PC-3 (cell line): ENCODE measurements at regions not wholly inside any gene's neighbourhood (a gene's known extent, or its start where the extent isn't known, plus 50 kb on each side); places are given as distances from the start of the nearest gene placed in this dataset.

Experiments
- ATAC-seq: fragments of 200-7000 bp; cut with Tn5 transposase; 2 replicates; pipeline ENCODE4 v1.9.1; 2020; ENCODE audit warnings: mild to moderate bottlenecking, moderate library complexity
- BruUV-seq: library from RNA; stranded (reverse); fragments of 400-500 nt; replicated peaks from 2 replicates; lab custom pipeline; 2021; lab: Mats Ljungman, UMichigan
- CTCF ChIA-PET: fragments of 300-600 bp; sonication (Branson Sonifier 250); formaldehyde crosslinking; loops from one replicate; lab custom pipeline; 2022; ENCODE audit warnings: antibody characterized with exemption; lab: Charles Lee
- POLR2A ChIA-PET: fragments of 300-600 bp; sonication (Branson Sonifier 250); formaldehyde crosslinking; loops from one replicate; lab custom pipeline; 2022; ENCODE audit warnings: antibody characterized with exemption; ENCODE audit not compliant: unreplicated experiment; lab: Charles Lee
- DNase-seq: peaks from one replicate; pipeline ENCODE4 v3.0.0-alpha.2; 2015
- H2AFZ ChIP-seq: fragments of 300-600 bp; sonication (generic); 2 replicates; pipeline ENCODE4 v1.6.0; 2016; ENCODE audit warnings: antibody characterized with exemption, low read length
- H3F3A ChIP-seq: fragments of 300-600 bp; sonication (generic); one replicate; pipeline ENCODE4 v1.6.0; 2017; ENCODE audit warnings: antibody characterized with exemption, low read length, control low read depth, mild to moderate bottlenecking; ENCODE audit not compliant: unreplicated experiment
- H3K27ac ChIP-seq: fragments of 300-600 bp; sonication (generic); 2 replicates; pipeline ENCODE4 v1.5.1; 2016; ENCODE audit warnings: mild to moderate bottlenecking, low read length
- H3K27me3 ChIP-seq: fragments of 300-600 bp; sonication (generic); 2 replicates; pipeline ENCODE4 v1.6.1; 2016; ENCODE audit warnings: low read length, mixed read lengths
- H3K36me3 ChIP-seq: fragments of 300-600 bp; sonication (generic); 2 replicates; pipeline ENCODE4 v1.6.1; 2016; ENCODE audit warnings: low read depth, mixed run types, low read length, mixed read lengths
- H3K4me1 ChIP-seq: fragments of 300-600 bp; sonication (generic); 2 replicates; pipeline ENCODE4 v1.5.1; 2016; ENCODE audit warnings: low read length; ENCODE audit not compliant: insufficient read depth
- H3K4me2 ChIP-seq: fragments of 300-600 bp; sonication (generic); 2 replicates; pipeline ENCODE4 v1.6.0; 2016; ENCODE audit warnings: low read length
- H3K4me3 ChIP-seq: fragments of 300-600 bp; sonication (generic); 2 replicates; pipeline ENCODE4 v1.5.1; 2016; ENCODE audit warnings: mild to moderate bottlenecking, low read length, mixed read lengths
- H3K79me2 ChIP-seq: fragments of 300-600 bp; sonication (generic); 2 replicates; pipeline ENCODE4 v1.6.1; 2017; ENCODE audit warnings: low read length, mixed read lengths
- H3K9ac ChIP-seq: fragments of 300-600 bp; sonication (generic); 2 replicates; pipeline ENCODE4 v1.6.0; 2016; ENCODE audit warnings: mild to moderate bottlenecking, low read length
- H3K9me2 ChIP-seq: fragments of 300-600 bp; sonication (generic); replicated peaks from 2 replicates; pipeline ENCODE4 v1.6.1; 2016; ENCODE audit warnings: mixed run types, low read length, mixed read lengths
- H3K9me3 ChIP-seq: fragments of 300-600 bp; sonication (generic); 2 replicates; pipeline ENCODE4 v1.6.1; 2016; ENCODE audit warnings: low read length, mixed read lengths
- H4K20me1 ChIP-seq: fragments of 300-600 bp; sonication (generic); 2 replicates; pipeline ENCODE4 v1.6.1; 2016; ENCODE audit warnings: low read length, mixed read lengths
- CTCF ChIP-seq: fragments of 300-600 bp; sonication (generic); conservative IDR thresholded peaks from 2 replicates; pipeline ENCODE4 v1.5.1; 2017; ENCODE audit warnings: antibody characterized with exemption, low read depth, mild to moderate bottlenecking, low read length
- EZH2 ChIP-seq: fragments of 300-600 bp; sonication (generic); IDR thresholded peaks from one replicate; pipeline ENCODE4 v1.6.1; 2017; ENCODE audit warnings: antibody characterized with exemption, mild to moderate bottlenecking, low read length; ENCODE audit not compliant: unreplicated experiment
- EZH2phosphoT487 ChIP-seq: fragments of 300-600 bp; sonication (generic); IDR thresholded peaks from 2 replicates; pipeline ENCODE4 v1.6.1; 2018; ENCODE audit warnings: mild to moderate bottlenecking, antibody characterized with exemption, low read length, borderline replicate concordance
- intact Hi-C: fragments of 100-400 bp; cut with micrococcal nuclease; formaldehyde crosslinking; loops from 2 replicates; pipeline ENCODE4 v1.9.0; 2023

DNA sequence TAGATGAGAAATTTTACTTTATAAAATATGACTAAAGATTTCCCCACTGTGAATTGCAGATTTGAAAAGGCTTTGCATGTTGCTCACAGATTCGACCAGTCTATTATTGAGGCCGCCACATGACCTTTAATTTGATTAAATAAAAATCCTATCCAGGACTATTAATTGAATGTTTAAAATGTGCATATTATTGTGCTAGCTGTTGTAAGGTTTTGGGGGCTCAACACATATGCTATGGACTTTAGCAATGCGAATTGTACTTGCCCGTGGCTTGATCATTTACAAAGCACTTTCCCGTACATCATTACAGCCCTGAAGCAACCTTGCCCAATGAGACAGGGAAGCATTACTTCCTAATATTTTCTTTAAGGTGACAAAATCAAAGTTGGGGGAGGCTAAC is 243.0 kb downstream of the ACTR3B start:
- TF ChIP-seq EZH2 (no peak), CTCF (no peak), EZH2phosphoT487 (no peak)
- no TSS peak for BruUV-seq
- POLR2A ChIA-PET: no interaction called here

GRCh38 chr7:153004341-153004740 is 244.8 kb downstream of the ACTR3B start:
- Histone ChIP-seq H3K79me2 (no peaks in the 10 kb centered on the region), H3K4me1 (no peaks in the 10 kb centered on the region), H3K27ac (no peak overlapping the region), H3K4me3 (no peak overlapping the region), H3K4me2 (no peak overlapping the region), H3K9me3 (no peaks in the 10 kb centered on the region), H3K9me2 (no peaks in the 10 kb centered on the region), H3K9ac (no peak overlapping the region), H4K20me1 (no peaks in the 10 kb centered on the region), H3F3A (no peaks in the 10 kb centered on the region), H3K36me3 (no peaks in the 10 kb centered on the region), H3K27me3 (peaks cover 52% of the 10 kb centered on the region), H2AFZ (no peak overlapping the region)
- intact Hi-C loops: no loop called here
- POLR2A ChIA-PET: no interaction called here
- CTCF ChIA-PET: no interaction called here
- BruUV-seq: no TSS peak
- DNase-seq (no peak), ATAC-seq (no peak)
- TF ChIP-seq EZH2 (no peak), EZH2phosphoT487 (no peak)

More for the DNA sequence above, 243.0 kb downstream of the ACTR3B start:
- DNase-seq (no peak), ATAC-seq (no peak)
- Histone ChIP-seq H4K20me1 (no peaks in the 10 kb centered on the region), H2AFZ (no peak overlapping the region), H3K27me3 (peaks cover 35% of the 10 kb centered on the region), H3K4me1 (no peaks in the 10 kb centered on the region), H3K9ac (no peak overlapping the region), H3K4me3 (no peak overlapping the region), H3K79me2 (no peaks in the 10 kb centered on the region), H3K4me2 (no peak overlapping the region), H3K9me3 (no peaks in the 10 kb centered on the region), H3F3A (no peaks in the 10 kb centered on the region), H3K9me2 (no peaks in the 10 kb centered on the region), H3K27ac (no peak overlapping the region), H3K36me3 (no peaks in the 10 kb centered on the region)
- CTCF ChIA-PET: no interaction called here
- intact Hi-C loops: no loop called here

DNA sequence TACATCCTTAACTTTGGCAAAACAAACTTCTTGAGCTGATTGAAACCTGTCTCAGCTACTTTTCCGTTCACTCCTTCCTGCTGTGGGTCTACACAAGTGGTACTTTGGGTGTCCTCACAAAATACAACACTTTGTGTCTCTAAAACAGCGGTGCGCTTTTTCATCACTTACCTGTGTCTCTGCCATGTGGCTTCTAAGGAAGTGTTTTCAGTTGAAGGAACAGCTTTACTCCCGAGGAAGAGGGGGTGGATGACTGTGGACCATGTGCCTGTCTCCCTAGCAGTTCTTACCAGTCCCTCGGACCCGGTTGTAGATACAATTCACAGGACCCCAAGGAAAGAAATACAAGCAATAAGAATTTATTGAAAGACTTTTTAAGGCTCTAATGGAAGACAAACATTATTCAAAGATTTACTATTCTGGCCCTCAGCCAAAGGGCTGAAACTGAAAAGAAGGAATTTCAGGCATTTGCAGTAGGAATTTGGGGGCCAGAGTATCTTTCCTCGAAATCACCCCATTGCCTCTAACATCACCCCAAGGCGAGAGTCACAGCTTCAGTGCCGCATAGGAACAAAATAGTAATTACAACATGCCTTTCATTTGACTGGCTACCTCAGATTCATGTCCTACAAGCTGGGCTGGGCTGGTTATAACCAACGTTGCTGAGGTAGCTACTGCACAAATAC is 246.3 kb downstream of the ACTR3B start:
- intact Hi-C loops: no loop called here
- no peak overlapping the region for H2AFZ ChIP-seq
- no peak for DNase-seq
- H3K27me3 ChIP-seq: peaks cover 52% of the 10 kb centered on the region
- CTCF ChIA-PET: no interaction called here
- no peaks in the 10 kb centered on the region for H3K9me2 ChIP-seq
- H3K79me2 ChIP-seq: no peaks in the 10 kb centered on the region
- TF ChIP-seq CTCF (no peak), EZH2 (no peak), EZH2phosphoT487 (no peak)
- H3K9ac ChIP-seq: no peak overlapping the region
- no peak overlapping the region for H3K4me2 ChIP-seq
- no peaks in the 10 kb centered on the region for H4K20me1 ChIP-seq
- no peaks in the 10 kb centered on the region for H3F3A ChIP-seq
- no peak overlapping the region for H3K4me3 ChIP-seq
- POLR2A ChIA-PET: no interaction called here
- no peaks in the 10 kb centered on the region for H3K9me3 ChIP-seq
- no peak overlapping the region for H3K27ac ChIP-seq
- no TSS peak for BruUV-seq
- H3K4me1 ChIP-seq: no peaks in the 10 kb centered on the region
- no peaks in the 10 kb centered on the region for H3K36me3 ChIP-seq
- ATAC-seq: no peak
